ENCODE measurements at regions not wholly inside any gene's neighbourhood (a gene's known extent, or its start where the extent isn't known, plus 50 kb on each side); places are given as distances from the start of the nearest gene placed in this dataset.

DNA sequence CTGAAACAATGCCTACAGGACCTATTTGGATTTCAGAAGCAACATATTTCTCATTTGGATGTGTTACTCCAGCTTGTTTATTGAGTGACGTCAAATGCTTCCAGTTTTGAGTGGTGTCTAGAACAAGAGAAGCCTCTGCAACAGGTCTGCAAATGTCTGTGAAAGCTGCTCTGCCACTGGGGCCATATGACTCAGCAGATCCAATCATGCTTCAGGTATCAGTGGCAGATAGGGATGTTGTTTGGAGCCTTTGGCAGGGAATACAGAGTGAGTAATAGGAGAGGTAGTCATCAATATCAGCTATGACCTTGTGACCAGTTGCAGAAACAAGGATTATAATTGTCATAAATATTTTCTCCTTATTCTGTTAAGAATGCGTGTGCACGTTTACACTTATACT lies 141.1 kb upstream of the ZXDA start:
- DNase-seq (ENCODE audit: low read depth): no peak

DNA sequence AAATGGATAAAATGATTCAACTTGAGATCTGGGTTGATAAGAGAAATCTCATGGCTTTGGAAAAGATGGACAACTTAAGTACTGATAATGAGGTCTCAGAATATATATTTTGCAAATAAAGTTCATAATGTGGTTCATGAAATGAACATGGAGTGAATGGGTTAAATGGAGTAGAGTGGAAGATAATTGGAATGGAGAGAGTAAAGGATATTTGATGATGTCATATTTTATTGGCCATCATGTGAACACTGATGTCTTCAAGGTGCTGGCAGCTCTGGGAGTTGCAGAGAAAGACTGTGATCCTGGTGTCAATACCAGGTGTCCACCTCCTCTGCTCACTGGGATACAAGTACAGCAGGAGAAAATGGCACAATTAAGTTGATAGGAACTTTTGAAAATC lies 133.9 kb upstream of the ZXDA start:
- DNase-seq (ENCODE audit: low read depth): no peak

- peak; percentile 0 for DNase-seq (ENCODE audit: low read depth)
These were observed 115.7 kb upstream of the ZXDA start for GRCh38 chrX:58025979-58026378.

GRCh38 chrX:57985951-57986350 lies 75.7 kb upstream of the ZXDA start:
- DNase-seq (ENCODE audit: low read depth): no peak

DNA sequence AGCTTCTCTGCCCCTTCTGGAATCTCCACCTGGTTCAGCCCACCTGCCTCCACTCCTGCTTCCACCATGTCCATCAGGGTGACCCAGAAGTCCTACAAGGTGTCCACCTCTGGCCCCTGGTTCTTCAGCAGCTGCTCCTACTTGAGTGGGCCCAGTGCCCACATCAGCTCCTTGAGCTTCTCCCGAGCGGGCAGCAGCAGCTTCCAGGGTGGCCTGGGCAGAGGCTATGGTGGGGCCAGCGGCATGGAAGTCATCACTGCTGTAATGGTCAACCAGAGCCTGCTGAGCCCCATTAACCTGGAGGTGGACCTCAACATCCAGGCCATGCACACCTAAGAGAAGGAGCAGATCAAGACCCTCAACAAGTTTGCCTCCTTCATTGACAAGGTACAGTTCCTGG lies 74.4 kb upstream of the ZXDA start:
- no peak for DNase-seq (ENCODE audit: low read depth)

DNA sequence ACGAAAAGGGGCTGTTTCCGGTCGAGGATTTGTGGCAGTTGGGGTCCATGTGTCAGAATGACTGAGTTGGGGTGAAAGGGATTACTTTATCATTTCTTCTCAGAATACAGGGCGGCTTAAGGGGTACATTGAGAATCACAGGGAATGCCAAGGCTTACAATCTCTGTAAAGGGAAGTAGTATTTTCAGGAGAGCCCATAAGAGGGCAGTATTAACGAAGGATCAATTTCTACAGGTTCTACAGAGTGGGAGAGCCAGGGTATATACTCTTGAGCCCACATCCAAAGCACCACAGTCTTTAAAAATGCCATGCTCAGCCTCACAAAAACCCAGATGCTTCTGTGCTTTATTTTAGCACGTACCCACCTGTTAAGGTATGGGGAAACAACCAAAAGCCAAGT lies 67.7 kb upstream of the ZXDA start:
- DNase-seq (ENCODE audit: low read depth): no peak

GRCh38 chrX:57964975-57965374 lies 54.7 kb upstream of the ZXDA start:
- DNase-seq (ENCODE audit: low read depth): no peak

All from renal cortical epithelial cell (primary cell).